HG03469 (cell line): ENCODE measurements at regions not wholly inside any gene's neighbourhood (a gene's known extent, or its start where the extent isn't known, plus 50 kb on each side); places are given as distances from the start of the nearest gene placed in this dataset.
"Not testable (repeated sequence)": the region's sequence is repeated elsewhere in the genome, so short reads cannot be mapped to it uniquely, and the experiment has no call there.

Experiments
- ATAC-seq: cut with Tn5 transposase; IDR thresholded peaks from one replicate; pipeline ENCODE4 v1.9.1; 2021; ENCODE audit warnings: mild to moderate bottlenecking, moderate library complexity, moderate number of reproducible peaks; ENCODE audit not compliant: unreplicated experiment

- ATAC-seq, result no peak
Observed at GRCh38 chr4:59689149-59689548, 1511.0 kb upstream of the ADGRL3 start.

DNA sequence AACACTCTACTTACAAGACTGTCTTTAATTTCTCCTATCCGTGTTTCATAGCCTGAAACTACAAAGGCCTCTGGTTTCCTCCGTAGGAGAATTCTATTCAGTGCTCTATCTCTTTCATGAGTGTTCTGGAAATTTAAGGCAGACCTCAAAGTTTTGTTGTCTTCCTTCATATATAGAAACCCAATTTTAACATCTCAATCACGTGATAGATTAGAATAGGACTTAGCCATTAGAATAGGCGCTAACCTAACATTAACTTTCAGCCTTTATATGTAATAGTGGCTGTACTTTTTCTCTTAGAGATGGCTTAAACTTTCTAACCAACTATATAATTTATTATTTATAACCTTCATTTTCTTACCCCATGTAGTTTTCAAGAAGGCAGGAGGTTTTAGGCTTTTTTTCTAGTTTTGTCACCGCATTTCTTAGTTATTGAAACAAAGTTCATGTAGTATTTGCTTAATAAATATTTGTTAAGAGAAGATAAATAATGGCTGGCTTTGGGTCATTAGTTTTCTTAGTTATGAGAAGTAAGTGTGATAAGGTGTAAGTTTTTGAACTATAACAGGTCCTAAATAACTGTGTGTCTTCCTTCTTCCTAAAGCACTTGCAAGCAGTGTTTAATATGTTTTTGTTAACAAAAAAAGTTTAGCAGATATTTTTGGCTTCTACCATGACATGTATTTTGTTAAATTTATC lies 1504.6 kb upstream of the ADGRL3 start:
- no peak for ATAC-seq

DNA sequence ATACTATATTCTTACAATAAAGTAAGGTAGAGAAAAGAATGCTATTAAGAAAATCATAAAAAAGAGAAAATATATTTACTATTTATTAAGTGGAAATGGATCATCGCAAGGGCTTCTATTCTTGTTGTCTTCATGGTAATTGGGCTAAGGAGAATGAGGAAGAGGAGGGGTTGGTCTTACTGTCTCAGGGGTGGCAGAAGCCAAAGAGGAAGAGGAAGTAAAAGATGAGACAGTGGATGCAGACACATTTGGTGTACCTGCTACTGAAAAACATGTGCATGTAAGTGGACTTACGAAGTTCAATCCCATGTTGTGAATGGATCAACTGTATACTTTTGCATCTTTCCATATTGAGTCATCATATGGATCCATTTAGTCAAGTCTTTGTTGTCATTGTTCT lies 1502.1 kb upstream of the ADGRL3 start:
- no peak for ATAC-seq

DNA sequence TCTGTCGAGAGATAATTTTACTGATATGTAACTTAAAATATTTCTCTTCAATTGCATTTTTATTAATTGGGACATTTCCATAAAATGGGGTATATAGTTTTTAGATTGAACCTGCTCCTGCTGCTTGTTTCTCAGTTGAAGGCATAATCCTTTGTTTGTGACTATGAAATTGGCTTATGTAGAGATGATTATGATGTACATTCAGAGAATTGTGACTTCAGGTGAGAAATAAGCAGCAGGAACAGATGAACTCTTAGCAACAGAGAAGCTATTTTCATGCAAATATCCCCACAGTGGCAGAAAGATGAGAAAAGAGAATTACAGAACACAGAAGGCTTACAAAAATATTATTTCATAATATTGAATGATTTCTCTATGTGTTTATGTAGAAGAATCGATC lies 1499.5 kb upstream of the ADGRL3 start:
- no peak for ATAC-seq

DNA sequence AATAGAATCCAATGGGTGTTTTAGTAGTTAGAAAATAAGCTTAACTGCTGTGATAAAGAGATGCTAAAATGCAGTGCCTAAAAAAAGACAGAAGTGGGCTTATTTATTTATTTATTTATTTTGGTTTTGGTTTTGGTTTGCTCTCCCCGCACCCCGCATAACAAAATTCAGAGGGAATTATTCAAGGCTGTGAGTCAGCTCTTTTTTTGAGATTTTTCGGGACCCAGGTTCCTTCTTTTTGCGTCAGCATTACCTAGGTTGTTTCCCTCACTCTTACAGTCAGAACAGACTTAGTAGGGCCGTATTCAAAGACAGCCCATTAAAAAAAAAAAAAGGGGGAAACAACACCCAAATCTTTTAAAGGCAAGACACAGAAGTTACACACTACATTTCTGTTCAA lies 1495.5 kb upstream of the ADGRL3 start:
- no peak for ATAC-seq

DNA sequence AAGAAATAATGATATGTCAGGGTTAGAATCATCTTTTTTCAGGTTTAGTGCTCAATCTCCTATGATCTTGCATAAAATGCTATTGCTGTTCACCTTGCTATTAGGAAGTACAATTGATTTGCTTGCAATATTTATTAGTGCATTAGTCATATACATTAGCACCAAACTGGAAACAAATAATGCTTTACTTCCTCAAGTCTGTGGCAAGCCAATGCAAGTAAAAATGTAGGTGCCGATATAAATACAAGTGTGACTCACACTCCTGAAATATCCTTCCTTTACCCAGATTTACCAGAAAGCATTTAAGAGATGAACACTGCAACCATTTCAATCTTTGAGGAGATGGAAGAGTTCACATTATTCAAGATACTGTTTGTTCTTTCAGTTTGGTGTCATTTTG lies 1487.7 kb upstream of the ADGRL3 start:
- no peak for ATAC-seq

DNA sequence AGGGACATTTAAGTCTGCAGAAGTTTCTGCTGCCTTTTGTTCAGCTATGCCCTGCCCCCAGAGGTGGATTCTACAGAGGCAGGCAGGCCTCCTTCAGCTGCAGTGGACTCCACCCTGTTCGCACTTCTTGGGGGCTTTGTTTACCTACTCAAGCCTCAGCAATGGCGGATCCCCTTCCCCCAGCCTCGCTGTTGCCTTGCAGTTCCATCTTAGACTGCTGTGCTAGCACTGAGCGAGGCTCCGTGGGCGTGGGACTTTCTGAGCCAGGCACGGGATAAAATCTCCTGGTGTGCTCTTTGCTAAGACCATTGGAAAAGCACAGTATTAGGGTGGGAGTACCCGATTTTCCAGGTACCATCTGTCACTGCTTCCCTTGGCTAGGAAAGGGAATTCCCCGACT lies 1475.8 kb upstream of the ADGRL3 start:
- not testable (repeated sequence) for ATAC-seq

GRCh38 chr4:59727745-59728144 lies 1472.4 kb upstream of the ADGRL3 start:
- no peak for ATAC-seq

DNA sequence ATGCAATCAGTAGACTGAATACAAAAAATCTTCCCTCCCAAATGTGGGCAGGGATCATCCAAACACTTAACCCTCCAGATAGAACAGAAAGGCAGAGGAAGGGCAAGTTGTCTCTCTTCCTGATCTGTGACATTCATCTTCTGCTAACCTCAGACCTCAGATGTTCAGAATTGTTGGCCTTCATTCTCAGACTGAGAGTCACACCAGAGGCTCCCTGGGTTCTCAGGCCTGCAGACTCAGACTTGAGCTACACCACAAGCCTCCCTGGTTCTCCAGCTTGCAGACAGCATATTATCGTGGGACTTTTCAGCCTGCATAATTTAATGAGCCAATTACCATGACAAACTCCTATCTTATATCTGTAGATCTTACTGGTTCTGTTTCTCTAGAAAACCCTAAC lies 1471.6 kb upstream of the ADGRL3 start:
- ATAC-seq, result no peak

GRCh38 chr4:59729321-59729720 lies 1470.8 kb upstream of the ADGRL3 start:
- no peak for ATAC-seq

DNA sequence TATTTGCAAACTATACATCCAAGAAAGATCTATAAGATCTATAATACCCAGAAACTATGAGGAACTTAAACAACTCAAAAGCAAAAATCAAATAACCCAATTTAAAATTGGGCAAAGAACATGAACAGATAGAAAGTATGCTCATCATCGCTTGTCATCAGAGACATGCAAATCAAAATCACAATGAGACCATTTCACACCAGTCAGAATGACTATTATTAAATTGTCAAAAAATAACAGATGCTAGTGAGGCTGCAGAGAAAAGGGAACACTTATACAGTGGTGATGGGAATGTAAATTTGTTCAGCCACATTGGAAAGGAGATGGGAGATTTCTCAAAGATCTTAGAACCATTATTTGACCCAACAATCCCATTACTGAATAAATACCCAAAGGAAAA lies 1451.7 kb upstream of the ADGRL3 start:
- ATAC-seq, result no peak

GRCh38 chr4:59759082-59759825 lies 1440.9 kb upstream of the ADGRL3 start:
- no peak for ATAC-seq

GRCh38 chr4:59762344-59762743 lies 1437.8 kb upstream of the ADGRL3 start:
- ATAC-seq, result no peak

DNA sequence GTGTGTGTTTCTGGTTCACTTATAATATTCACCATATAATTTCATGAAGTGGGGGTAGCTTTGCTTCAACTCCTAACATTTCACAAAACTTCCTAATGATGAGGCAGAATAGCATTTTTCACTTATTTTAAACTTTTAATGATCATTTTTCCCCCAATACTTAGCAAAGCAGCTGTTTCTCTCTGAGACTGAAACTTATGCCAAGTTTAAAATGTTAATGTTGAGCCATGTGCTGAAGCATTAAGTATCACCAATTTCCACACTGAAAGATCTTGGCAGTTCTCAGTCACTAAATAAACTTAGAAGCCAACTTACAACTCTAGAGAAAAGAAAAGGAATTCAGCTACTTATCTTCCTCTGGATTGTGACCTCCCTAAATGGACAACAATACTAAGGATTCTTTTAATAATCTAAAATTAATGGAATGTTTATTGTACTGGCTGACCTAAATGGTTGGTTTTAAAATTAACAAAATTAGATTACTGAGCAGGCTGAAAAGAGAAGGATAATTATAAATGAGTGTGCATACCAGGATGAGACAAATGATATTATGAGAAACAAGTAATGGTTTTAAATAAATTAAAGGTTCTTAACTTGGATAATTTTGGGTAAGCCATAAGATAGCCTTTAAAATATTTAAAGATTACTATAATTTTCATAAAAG lies 1429.4 kb upstream of the ADGRL3 start:
- no peak for ATAC-seq

DNA sequence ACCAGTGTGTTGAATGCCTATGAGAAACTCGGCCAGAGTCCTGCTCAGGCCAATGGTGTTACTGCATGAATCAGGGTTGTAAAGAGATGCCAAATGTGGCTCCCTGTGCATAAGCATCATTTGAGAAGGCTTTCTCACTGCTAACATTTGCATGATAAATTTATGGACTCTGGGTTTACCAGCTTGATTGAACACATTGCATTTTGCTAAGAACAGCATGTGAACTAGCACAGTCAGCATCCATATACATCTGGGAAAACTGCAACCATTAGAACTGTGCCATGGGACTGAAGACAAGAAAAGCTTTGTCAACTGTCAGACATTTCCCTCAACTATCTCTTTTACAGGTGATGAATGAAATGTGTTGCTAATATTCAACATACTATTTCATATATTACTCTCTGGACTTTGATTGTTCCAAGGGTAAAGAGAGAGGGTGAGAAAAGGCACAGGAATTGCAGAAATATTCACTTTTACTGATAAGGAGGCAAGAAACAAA lies 1427.4 kb upstream of the ADGRL3 start:
- ATAC-seq, result no peak

GRCh38 chr4:59780271-59780670 lies 1419.9 kb upstream of the ADGRL3 start:
- ATAC-seq, result not testable (repeated sequence)

GRCh38 chr4:59805176-59805575 lies 1395.0 kb upstream of the ADGRL3 start:
- ATAC-seq, result no peak

DNA sequence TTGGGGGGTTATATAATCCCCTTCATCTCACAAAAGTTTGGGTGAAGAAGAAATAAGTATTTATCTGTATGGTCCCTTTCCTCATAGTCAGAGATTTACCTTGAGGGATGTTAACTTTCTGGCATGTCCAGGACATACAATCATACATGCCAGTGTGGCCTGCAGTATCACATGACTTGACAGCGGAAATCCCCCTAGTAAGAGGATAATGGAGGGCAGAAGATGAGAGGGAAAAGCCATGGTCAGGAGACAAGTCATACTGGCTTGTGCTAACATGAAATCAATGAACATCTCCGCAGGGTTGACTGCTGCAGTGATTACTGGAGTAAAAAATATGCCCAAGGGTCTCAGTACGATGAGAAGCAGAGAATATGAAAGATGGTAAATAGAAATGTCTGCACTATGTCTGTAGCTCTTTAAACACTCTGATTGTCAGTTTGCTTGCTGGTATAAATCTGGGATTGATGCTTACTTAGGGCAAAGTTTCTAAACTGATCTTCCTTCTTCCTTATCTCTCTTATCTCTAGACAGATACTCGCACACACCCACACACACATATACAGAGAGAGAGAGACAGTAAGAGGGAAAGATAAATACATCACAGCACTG lies 1385.6 kb upstream of the ADGRL3 start:
- no peak for ATAC-seq

- no peak for ATAC-seq
Observed at GRCh38 chr4:59818656-59819055, 1381.5 kb upstream of the ADGRL3 start.

DNA sequence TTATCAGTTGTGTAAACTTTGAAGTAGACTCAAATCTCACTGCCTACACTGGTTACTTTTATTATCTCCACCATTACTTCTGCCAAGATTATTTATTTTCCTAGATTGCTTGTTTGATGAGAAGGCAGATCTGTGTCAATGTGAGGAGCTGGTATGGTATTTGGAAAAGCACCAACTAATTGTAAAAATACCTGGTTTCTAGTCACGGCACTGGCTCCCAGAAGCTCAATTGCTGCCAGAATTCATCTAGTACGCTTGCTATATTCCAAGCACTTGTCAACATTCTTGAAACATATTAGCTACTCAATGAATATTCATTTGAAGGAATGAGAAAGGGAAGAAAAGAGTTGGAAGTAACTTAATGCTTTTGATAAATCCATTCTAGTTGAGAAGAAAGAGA lies 1376.8 kb upstream of the ADGRL3 start:
- no peak for ATAC-seq

DNA sequence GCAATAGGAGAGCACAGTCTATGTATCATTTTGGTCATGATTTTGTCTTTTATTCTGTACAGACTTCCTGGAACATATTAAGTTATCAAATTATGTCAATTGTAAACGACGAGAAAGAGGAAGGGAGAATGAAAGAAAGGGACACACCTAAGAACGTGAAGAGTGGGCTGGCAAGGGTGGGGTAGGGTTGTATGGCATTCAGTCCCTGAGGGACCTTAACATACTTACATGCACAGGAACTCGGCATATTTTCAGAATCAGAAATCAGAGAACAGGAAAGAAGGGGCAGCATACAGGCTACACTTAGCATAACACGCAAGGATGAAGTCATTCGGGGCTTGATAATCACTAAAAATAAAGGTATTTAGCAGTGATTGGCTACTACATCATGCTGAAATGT lies 1375.0 kb upstream of the ADGRL3 start:
- ATAC-seq, result no peak
